Ishikawa (cell line): ENCODE measurements at regions not wholly inside any gene's neighbourhood (a gene's known extent, or its start where the extent isn't known, plus 50 kb on each side); places are given as distances from the start of the nearest gene placed in this dataset.

Experiments used
- EP300 ChIP-seq: IDR thresholded peaks from 2 replicates; pipeline ENCODE4 v1.6.1; 2012; ENCODE audit warnings: borderline replicate concordance
- RAD21 ChIP-seq: IDR thresholded peaks from 2 replicates; pipeline ENCODE4 v1.6.1; 2012; ENCODE audit warnings: low read depth
- TEAD4 ChIP-seq: IDR thresholded peaks from 2 replicates; pipeline ENCODE4 v1.6.1; 2012
- TF ChIP-seq, protein P1 (sequence below): IDR thresholded peaks from 2 replicates; pipeline ENCODE4 v1.6.1; 2012

DNA sequence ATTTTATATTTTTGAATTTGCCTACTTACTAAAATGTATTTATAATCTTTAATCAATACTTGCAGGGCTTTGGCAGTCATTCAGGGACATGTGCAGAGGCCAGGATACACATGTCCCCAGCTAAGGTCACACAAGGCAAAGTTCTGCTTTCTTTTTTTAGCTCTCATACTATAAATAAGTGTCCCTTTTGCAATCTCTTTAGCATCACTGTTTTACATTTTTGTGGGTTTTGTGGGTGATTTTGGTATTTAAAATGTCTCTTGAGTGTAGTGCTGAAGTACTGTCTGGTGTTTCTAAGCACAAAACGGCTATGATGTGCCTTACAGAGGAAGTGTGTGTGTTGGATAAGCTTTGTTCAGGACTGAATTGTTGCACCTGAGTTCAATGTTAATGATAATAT is 309.0 kb upstream of the GULP1 start:
- TF ChIP-seq RAD21 = no peak
- TF ChIP-seq, protein P1, sequence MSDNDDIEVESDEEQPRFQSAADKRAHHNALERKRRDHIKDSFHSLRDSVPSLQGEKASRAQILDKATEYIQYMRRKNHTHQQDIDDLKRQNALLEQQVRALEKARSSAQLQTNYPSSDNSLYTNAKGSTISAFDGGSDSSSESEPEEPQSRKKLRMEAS = no peak
- TF ChIP-seq TEAD4 = no peak
- no peak for TF ChIP-seq EP300
